ENCODE measurements at regions not wholly inside any gene's neighbourhood (a gene's known extent, or its start where the extent isn't known, plus 50 kb on each side); places are given as distances from the start of the nearest gene placed in this dataset.

- TF ChIP-seq EZH2 (IDR thresholded peaks at IDR 0.05; ENCODE audit: borderline replicate concordance, low read length), result no peak
- TF ChIP-seq, protein P1, sequence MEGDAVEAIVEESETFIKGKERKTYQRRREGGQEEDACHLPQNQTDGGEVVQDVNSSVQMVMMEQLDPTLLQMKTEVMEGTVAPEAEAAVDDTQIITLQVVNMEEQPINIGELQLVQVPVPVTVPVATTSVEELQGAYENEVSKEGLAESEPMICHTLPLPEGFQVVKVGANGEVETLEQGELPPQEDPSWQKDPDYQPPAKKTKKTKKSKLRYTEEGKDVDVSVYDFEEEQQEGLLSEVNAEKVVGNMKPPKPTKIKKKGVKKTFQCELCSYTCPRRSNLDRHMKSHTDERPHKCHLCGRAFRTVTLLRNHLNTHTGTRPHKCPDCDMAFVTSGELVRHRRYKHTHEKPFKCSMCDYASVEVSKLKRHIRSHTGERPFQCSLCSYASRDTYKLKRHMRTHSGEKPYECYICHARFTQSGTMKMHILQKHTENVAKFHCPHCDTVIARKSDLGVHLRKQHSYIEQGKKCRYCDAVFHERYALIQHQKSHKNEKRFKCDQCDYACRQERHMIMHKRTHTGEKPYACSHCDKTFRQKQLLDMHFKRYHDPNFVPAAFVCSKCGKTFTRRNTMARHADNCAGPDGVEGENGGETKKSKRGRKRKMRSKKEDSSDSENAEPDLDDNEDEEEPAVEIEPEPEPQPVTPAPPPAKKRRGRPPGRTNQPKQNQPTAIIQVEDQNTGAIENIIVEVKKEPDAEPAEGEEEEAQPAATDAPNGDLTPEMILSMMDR (IDR thresholded peaks at IDR 0.05; ENCODE audit: low read length), result no peak
Measured at GRCh38 chr16:76963614-76964315, 227.2 kb upstream of the MON1B start.

Data from OCI-LY1 (cell line).